ENCODE measurements at regions not wholly inside any gene's neighbourhood (a gene's known extent, or its start where the extent isn't known, plus 50 kb on each side); places are given as distances from the start of the nearest gene placed in this dataset.
"Not testable (repeated sequence)": the region's sequence is repeated elsewhere in the genome, so short reads cannot be mapped to it uniquely, and the experiment has no call there.

GRCh38 chr13:24931450-24932251 lies 164.3 kb upstream of the PABPC3 start:
- TF ChIP-seq TOX (CRISPR knock-in tag; IDR thresholded peaks at IDR 0.05; ENCODE audit: borderline replicate concordance) (no peak), TCF4 (CRISPR knock-in tag; IDR thresholded peaks at IDR 0.05; ENCODE audit: borderline replicate concordance) (no peak), RARB (CRISPR knock-in tag; IDR thresholded peaks at IDR 0.05) (no peak), ZFP3 (CRISPR knock-in tag; IDR thresholded peaks at IDR 0.05) (no peak)
- TF ChIP-seq, protein P1, sequence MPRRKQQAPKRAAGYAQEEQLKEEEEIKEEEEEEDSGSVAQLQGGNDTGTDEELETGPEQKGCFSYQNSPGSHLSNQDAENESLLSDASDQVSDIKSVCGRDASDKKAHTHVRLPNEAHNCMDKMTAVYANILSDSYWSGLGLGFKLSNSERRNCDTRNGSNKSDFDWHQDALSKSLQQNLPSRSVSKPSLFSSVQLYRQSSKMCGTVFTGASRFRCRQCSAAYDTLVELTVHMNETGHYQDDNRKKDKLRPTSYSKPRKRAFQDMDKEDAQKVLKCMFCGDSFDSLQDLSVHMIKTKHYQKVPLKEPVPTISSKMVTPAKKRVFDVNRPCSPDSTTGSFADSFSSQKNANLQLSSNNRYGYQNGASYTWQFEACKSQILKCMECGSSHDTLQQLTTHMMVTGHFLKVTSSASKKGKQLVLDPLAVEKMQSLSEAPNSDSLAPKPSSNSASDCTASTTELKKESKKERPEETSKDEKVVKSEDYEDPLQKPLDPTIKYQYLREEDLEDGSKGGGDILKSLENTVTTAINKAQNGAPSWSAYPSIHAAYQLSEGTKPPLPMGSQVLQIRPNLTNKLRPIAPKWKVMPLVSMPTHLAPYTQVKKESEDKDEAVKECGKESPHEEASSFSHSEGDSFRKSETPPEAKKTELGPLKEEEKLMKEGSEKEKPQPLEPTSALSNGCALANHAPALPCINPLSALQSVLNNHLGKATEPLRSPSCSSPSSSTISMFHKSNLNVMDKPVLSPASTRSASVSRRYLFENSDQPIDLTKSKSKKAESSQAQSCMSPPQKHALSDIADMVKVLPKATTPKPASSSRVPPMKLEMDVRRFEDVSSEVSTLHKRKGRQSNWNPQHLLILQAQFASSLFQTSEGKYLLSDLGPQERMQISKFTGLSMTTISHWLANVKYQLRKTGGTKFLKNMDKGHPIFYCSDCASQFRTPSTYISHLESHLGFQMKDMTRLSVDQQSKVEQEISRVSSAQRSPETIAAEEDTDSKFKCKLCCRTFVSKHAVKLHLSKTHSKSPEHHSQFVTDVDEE (CRISPR knock-in tag; IDR thresholded peaks at IDR 0.05), result no peak
- TF ChIP-seq, protein P2, sequence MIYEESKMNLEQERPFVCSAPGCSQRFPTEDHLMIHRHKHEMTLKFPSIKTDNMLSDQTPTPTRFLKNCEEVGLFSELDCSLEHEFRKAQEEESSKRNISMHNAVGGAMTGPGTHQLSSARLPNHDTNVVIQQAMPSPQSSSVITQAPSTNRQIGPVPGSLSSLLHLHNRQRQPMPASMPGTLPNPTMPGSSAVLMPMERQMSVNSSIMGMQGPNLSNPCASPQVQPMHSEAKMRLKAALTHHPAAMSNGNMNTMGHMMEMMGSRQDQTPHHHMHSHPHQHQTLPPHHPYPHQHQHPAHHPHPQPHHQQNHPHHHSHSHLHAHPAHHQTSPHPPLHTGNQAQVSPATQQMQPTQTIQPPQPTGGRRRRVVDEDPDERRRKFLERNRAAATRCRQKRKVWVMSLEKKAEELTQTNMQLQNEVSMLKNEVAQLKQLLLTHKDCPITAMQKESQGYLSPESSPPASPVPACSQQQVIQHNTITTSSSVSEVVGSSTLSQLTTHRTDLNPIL (CRISPR knock-in tag; IDR thresholded peaks at IDR 0.05; ENCODE audit: low read depth), result no peak
- no peak for ATAC-seq

DNA sequence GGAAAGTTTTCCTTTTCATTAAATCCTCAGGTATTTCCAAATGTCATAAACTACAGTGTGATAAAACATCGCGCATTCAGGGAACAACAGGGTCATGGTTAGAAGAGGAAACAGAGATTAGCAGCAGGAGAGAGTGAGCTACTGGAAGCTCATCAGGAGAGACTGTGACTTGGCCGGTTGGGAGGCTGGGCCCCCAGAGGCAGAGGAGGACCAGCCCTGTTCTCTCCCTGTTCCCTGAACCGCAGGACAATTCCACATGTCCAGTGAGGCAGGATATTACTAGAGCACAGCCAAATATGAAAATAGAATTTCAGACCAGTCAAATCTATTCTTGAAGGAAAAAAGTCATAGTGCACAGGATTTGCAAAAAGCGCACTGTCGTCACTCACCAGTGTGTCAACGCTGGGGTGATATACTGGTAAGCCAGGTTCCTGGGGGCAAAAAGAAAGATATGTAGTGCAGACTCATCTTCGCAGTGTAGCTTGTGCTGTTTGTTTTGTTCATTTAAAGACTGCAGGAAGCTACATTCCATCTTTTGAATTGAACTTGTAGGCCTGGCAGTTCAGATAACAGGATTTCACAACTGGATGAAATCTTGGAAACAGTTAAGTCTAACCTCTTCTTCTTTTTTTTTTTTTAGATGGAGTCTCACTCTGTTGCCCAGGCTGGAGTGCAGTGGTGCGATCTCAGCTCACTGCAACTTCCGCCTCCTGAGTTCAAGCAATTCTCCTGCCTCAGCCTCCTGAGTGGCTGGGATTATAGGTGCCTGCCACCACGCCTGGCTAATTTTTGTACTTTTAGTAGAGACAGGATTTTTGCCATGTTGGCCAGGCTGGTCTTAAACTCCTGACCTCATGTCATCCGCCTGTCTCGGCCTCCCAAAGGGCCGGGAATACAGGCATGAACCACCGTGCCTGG lies 162.6 kb upstream of the PABPC3 start:
- not testable (repeated sequence) for ATAC-seq

DNA sequence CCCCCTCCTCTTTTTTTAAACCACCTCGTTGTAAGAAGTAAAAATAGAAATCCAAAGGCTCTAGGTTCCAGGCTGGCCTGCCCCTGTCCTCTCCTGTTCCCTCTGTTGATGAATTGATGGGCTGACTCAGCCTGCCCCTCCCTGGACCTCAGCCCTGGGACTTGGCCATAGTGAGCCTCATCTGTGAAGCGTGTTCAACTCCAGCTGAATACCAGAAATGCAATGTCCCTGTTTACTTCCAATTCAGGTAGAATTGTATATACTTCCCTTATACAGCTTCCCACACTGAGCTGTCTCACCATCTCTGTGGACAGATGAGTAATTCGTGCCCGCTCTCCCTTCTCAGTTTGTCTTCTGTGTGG lies 161.9 kb upstream of the PABPC3 start:
- not testable (repeated sequence) for ATAC-seq

- TF ChIP-seq RARB (CRISPR knock-in tag; IDR thresholded peaks at IDR 0.05) (no peak), SNAI2 (CRISPR knock-in tag; IDR thresholded peaks at IDR 0.05) (no peak), TOX (CRISPR knock-in tag; IDR thresholded peaks at IDR 0.05; ENCODE audit: borderline replicate concordance) (no peak), ZNF565 (CRISPR knock-in tag; conservative IDR thresholded peaks at IDR 0.05; ENCODE audit: low read depth) (no peak), ISL1 (CRISPR knock-in tag; IDR thresholded peaks at IDR 0.05) (no peak), GLIS3 (CRISPR knock-in tag; IDR thresholded peaks at IDR 0.05) (no peak), ZNF8 (CRISPR knock-in tag; IDR thresholded peaks at IDR 0.05) (no peak), ZNF70 (CRISPR knock-in tag; IDR thresholded peaks at IDR 0.05) (no peak), ZFP3 (CRISPR knock-in tag; IDR thresholded peaks at IDR 0.05) (no peak)
- TF ChIP-seq, protein P3, sequence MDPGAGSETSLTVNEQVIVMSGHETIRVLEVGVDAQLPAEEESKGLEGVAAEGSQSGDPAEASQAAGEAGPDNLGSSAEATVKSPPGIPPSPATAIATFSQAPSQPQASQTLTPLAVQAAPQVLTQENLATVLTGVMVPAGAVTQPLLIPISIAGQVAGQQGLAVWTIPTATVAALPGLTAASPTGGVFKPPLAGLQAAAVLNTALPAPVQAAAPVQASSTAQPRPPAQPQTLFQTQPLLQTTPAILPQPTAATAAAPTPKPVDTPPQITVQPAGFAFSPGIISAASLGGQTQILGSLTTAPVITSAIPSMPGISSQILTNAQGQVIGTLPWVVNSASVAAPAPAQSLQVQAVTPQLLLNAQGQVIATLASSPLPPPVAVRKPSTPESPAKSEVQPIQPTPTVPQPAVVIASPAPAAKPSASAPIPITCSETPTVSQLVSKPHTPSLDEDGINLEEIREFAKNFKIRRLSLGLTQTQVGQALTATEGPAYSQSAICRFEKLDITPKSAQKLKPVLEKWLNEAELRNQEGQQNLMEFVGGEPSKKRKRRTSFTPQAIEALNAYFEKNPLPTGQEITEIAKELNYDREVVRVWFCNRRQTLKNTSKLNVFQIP (CRISPR knock-in tag; IDR thresholded peaks at IDR 0.05; ENCODE audit: borderline replicate concordance, low read depth), result no peak
- TF ChIP-seq, protein P4, sequence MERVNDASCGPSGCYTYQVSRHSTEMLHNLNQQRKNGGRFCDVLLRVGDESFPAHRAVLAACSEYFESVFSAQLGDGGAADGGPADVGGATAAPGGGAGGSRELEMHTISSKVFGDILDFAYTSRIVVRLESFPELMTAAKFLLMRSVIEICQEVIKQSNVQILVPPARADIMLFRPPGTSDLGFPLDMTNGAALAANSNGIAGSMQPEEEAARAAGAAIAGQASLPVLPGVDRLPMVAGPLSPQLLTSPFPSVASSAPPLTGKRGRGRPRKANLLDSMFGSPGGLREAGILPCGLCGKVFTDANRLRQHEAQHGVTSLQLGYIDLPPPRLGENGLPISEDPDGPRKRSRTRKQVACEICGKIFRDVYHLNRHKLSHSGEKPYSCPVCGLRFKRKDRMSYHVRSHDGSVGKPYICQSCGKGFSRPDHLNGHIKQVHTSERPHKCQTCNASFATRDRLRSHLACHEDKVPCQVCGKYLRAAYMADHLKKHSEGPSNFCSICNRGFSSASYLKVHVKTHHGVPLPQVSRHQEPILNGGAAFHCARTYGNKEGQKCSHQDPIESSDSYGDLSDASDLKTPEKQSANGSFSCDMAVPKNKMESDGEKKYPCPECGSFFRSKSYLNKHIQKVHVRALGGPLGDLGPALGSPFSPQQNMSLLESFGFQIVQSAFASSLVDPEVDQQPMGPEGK (CRISPR knock-in tag; IDR thresholded peaks at IDR 0.05; ENCODE audit: borderline replicate concordance), result no peak
- TF ChIP-seq, protein P2 (CRISPR knock-in tag; IDR thresholded peaks at IDR 0.05; ENCODE audit: low read depth), result no peak
- TF ChIP-seq, protein P5, sequence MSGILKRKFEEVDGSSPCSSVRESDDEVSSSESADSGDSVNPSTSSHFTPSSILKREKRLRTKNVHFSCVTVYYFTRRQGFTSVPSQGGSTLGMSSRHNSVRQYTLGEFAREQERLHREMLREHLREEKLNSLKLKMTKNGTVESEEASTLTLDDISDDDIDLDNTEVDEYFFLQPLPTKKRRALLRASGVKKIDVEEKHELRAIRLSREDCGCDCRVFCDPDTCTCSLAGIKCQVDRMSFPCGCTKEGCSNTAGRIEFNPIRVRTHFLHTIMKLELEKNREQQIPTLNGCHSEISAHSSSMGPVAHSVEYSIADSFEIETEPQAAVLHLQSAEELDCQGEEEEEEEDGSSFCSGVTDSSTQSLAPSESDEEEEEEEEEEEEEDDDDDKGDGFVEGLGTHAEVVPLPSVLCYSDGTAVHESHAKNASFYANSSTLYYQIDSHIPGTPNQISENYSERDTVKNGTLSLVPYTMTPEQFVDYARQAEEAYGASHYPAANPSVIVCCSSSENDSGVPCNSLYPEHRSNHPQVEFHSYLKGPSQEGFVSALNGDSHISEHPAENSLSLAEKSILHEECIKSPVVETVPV (CRISPR knock-in tag; IDR thresholded peaks at IDR 0.05), result no peak
- no peak for ATAC-seq
Measured at GRCh38 chr13:24938966-24939365, 157.0 kb upstream of the PABPC3 start.

- not testable (repeated sequence) for ATAC-seq
Measured at GRCh38 chr13:24941023-24941713, 154.8 kb upstream of the PABPC3 start.

Data from SK-N-SH treated with all-trans-retinoic acid at 6 μM for 48 hours (cell line).